HEK293 (cell line): ENCODE measurements at regions not wholly inside any gene's neighbourhood (a gene's known extent, or its start where the extent isn't known, plus 50 kb on each side); places are given as distances from the start of the nearest gene placed in this dataset.

Source experiments
- CTCF ChIA-PET: fragments of 350-600 bp; formaldehyde crosslinking; extraction: SDS; loops from one replicate; lab custom pipeline; 2021; ENCODE audit warnings: antibody characterized with exemption; lab: Yijun Ruan, JAX
- POLR2A ChIA-PET: fragments of 300-600 bp; formaldehyde crosslinking; extraction: SDS; loops from one replicate; lab custom pipeline; 2020; ENCODE audit warnings: antibody characterized with exemption, inconsistent platforms; lab: Yijun Ruan, JAX
- H3K27ac ChIP-seq: fragments of 200-500 bp; sonication (Bioruptor generic); 2 replicates; pipeline ENCODE4 v1.5.1; 2014; ENCODE audit warnings: low read depth, low read length, control low read depth, inconsistent platforms; ENCODE audit errors: extremely low read depth
- H3K36me3 ChIP-seq, 2 experiments: fragments of 200-500 bp in 1 of 2; sonication (Bioruptor generic) in 1 of 2; 1 replicate in 1 of 2; 2 replicates in 1 of 2; pipeline ENCODE4 v1.5.1; 2014 to 2017; ENCODE audit warnings: inconsistent platforms in 2 of 2, low read length in 2 of 2; ENCODE audit not compliant: control insufficient read depth in 2 of 2, insufficient read depth in 1 of 2
- H3K4me1 ChIP-seq: fragments of 200-500 bp; sonication (Bioruptor generic); 2 replicates; pipeline ENCODE4 v1.5.1; 2014; ENCODE audit warnings: mild to moderate bottlenecking, low read length, inconsistent platforms; ENCODE audit not compliant: control insufficient read depth, insufficient read depth
- H3K4me3 ChIP-seq: 2 replicates; pipeline ENCODE4 v1.5.1; 2011; ENCODE audit warnings: low read depth, mild to moderate bottlenecking, control low read depth, low read length, moderate library complexity
- H3K9me3 ChIP-seq: fragments of 200-500 bp; sonication (Bioruptor generic); 2 replicates; pipeline ENCODE4 v1.5.1; 2014; ENCODE audit warnings: low read depth, low read length, inconsistent platforms; ENCODE audit not compliant: control insufficient read depth, insufficient read depth
- BCL11A ChIP-seq: fragments of 450-650 bp; formaldehyde crosslinking; IDR thresholded peaks from 2 replicates; pipeline ENCODE4 v1.5.1; 2016; ENCODE audit warnings: low read depth, missing biosample characterization, missing genetic modification characterization
- EGR2 ChIP-seq: fragments of 450-650 bp; formaldehyde crosslinking; IDR thresholded peaks from 2 replicates; pipeline ENCODE4 v1.5.1; 2016; ENCODE audit warnings: low read depth, missing biosample characterization, missing genetic modification characterization
- KLF17 ChIP-seq: fragments of 450-650 bp; formaldehyde crosslinking; IDR thresholded peaks from 2 replicates; pipeline ENCODE4 v1.5.1; 2016; ENCODE audit warnings: missing biosample characterization, missing genetic modification characterization
- ZFP37 ChIP-seq: fragments of 450-650 bp; formaldehyde crosslinking; IDR thresholded peaks from 2 replicates; pipeline ENCODE4 v1.5.1; 2016; ENCODE audit warnings: missing biosample characterization, missing genetic modification characterization
- ZNF214 ChIP-seq: fragments of 450-650 bp; formaldehyde crosslinking; IDR thresholded peaks from 2 replicates; pipeline ENCODE4 v1.5.1; 2017; ENCODE audit warnings: missing biosample characterization, mild to moderate bottlenecking, missing genetic modification characterization, borderline replicate concordance
- ZNF221 ChIP-seq: fragments of 450-650 bp; formaldehyde crosslinking; IDR thresholded peaks from 2 replicates; pipeline ENCODE4 v1.5.1; 2017; ENCODE audit warnings: missing biosample characterization, missing genetic modification characterization, borderline replicate concordance
- ZNF223 ChIP-seq: fragments of 450-650 bp; formaldehyde crosslinking; IDR thresholded peaks from 2 replicates; pipeline ENCODE4 v1.5.1; 2016; ENCODE audit warnings: missing biosample characterization, missing genetic modification characterization
- ZNF311 ChIP-seq: fragments of 450-650 bp; formaldehyde crosslinking; IDR thresholded peaks from 2 replicates; pipeline ENCODE4 v1.5.1; 2017; ENCODE audit warnings: missing biosample characterization, missing genetic modification characterization, borderline replicate concordance
- ZNF433 ChIP-seq: fragments of 450-650 bp; formaldehyde crosslinking; IDR thresholded peaks from 2 replicates; pipeline ENCODE4 v1.5.1; 2016; ENCODE audit warnings: missing biosample characterization, missing genetic modification characterization, low read depth
- ZNF621 ChIP-seq: fragments of 450-650 bp; formaldehyde crosslinking; IDR thresholded peaks from 2 replicates; pipeline ENCODE4 v1.5.1; 2017; ENCODE audit warnings: missing biosample characterization, missing genetic modification characterization
- ZNF658 ChIP-seq: fragments of 450-650 bp; formaldehyde crosslinking; IDR thresholded peaks from 2 replicates; pipeline ENCODE4; 2016; ENCODE audit warnings: missing biosample characterization, missing genetic modification characterization
- ZNF664 ChIP-seq: fragments of 450-650 bp; formaldehyde crosslinking; IDR thresholded peaks from 2 replicates; pipeline ENCODE4 v1.5.1; 2016; ENCODE audit warnings: missing biosample characterization, missing genetic modification characterization
- ZNF704 ChIP-seq: fragments of 450-650 bp; formaldehyde crosslinking; IDR thresholded peaks from 2 replicates; pipeline ENCODE4 v1.5.1; 2016; ENCODE audit warnings: missing biosample characterization, missing genetic modification characterization
- ZNF707 ChIP-seq: fragments of 450-650 bp; formaldehyde crosslinking; IDR thresholded peaks from 2 replicates; pipeline ENCODE4 v1.5.1; 2016; ENCODE audit warnings: missing biosample characterization, missing genetic modification characterization
- ZXDB ChIP-seq: fragments of 450-650 bp; formaldehyde crosslinking; IDR thresholded peaks from 2 replicates; pipeline ENCODE4 v1.5.1; 2016; ENCODE audit warnings: missing biosample characterization, missing genetic modification characterization
- TF ChIP-seq, protein P1 (sequence below): fragments of 450-650 bp; formaldehyde crosslinking; IDR thresholded peaks from 2 replicates; pipeline ENCODE4 v1.5.1; 2016; ENCODE audit warnings: missing biosample characterization, missing genetic modification characterization
- TF ChIP-seq, protein P2 (sequence below): fragments of 450-650 bp; formaldehyde crosslinking; IDR thresholded peaks from 2 replicates; pipeline ENCODE4 v1.5.1; 2017; ENCODE audit warnings: missing biosample characterization, missing genetic modification characterization
- TF ChIP-seq, protein P3 (sequence below): fragments of 450-650 bp; formaldehyde crosslinking; conservative IDR thresholded peaks from 2 replicates; pipeline ENCODE4 v1.5.1; 2016; ENCODE audit warnings: low read depth, missing biosample characterization, missing genetic modification characterization

DNA sequence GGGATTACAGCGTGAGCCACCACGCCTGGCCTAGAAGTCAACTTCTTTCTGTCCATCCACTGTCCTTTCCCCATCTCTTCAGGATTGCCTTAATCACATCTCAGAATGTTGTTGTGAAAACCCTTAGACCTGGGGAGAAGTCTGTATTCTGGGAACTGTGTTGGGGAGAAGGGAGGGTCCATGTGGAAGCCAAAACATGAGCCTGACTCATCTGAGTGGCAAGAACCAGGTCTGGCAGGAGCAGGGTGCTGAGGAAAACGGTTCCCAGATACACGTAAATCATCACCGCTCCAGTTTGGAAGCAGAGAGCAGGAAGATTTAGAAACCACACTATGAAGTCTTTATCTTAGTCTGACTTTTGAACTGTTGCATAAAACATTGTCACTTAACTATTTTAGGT lies 245.6 kb upstream of the RGS6 start:
- TF ChIP-seq, protein P1, sequence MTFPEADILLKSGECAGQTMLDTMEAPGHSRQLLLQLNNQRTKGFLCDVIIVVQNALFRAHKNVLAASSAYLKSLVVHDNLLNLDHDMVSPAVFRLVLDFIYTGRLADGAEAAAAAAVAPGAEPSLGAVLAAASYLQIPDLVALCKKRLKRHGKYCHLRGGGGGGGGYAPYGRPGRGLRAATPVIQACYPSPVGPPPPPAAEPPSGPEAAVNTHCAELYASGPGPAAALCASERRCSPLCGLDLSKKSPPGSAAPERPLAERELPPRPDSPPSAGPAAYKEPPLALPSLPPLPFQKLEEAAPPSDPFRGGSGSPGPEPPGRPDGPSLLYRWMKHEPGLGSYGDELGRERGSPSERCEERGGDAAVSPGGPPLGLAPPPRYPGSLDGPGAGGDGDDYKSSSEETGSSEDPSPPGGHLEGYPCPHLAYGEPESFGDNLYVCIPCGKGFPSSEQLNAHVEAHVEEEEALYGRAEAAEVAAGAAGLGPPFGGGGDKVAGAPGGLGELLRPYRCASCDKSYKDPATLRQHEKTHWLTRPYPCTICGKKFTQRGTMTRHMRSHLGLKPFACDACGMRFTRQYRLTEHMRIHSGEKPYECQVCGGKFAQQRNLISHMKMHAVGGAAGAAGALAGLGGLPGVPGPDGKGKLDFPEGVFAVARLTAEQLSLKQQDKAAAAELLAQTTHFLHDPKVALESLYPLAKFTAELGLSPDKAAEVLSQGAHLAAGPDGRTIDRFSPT (tag by site-specific recombination): no peak
- TF ChIP-seq BCL11A (tag by site-specific recombination) (no peak), ZNF214 (tag by site-specific recombination) (no peak), KLF17 (tag by site-specific recombination) (no peak), ZNF221 (tag by site-specific recombination) (no peak), ZNF311 (tag by site-specific recombination) (no peak), ZNF621 (tag by site-specific recombination) (no peak), ZNF433 (no peak), ZNF704 (no peak), ZFP37 (tag by site-specific recombination) (no peak), ZNF658 (no peak), ZNF223 (tag by site-specific recombination) (no peak), ZNF707 (no peak), ZNF664 (tag by site-specific recombination) (no peak), ZXDB (tag by site-specific recombination) (no peak), EGR2 (no peak)
- TF ChIP-seq, protein P2, sequence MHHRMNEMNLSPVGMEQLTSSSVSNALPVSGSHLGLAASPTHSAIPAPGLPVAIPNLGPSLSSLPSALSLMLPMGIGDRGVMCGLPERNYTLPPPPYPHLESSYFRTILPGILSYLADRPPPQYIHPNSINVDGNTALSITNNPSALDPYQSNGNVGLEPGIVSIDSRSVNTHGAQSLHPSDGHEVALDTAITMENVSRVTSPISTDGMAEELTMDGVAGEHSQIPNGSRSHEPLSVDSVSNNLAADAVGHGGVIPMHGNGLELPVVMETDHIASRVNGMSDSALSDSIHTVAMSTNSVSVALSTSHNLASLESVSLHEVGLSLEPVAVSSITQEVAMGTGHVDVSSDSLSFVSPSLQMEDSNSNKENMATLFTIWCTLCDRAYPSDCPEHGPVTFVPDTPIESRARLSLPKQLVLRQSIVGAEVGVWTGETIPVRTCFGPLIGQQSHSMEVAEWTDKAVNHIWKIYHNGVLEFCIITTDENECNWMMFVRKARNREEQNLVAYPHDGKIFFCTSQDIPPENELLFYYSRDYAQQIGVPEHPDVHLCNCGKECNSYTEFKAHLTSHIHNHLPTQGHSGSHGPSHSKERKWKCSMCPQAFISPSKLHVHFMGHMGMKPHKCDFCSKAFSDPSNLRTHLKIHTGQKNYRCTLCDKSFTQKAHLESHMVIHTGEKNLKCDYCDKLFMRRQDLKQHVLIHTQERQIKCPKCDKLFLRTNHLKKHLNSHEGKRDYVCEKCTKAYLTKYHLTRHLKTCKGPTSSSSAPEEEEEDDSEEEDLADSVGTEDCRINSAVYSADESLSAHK (tag by site-specific recombination): no peak
- TF ChIP-seq, protein P3, sequence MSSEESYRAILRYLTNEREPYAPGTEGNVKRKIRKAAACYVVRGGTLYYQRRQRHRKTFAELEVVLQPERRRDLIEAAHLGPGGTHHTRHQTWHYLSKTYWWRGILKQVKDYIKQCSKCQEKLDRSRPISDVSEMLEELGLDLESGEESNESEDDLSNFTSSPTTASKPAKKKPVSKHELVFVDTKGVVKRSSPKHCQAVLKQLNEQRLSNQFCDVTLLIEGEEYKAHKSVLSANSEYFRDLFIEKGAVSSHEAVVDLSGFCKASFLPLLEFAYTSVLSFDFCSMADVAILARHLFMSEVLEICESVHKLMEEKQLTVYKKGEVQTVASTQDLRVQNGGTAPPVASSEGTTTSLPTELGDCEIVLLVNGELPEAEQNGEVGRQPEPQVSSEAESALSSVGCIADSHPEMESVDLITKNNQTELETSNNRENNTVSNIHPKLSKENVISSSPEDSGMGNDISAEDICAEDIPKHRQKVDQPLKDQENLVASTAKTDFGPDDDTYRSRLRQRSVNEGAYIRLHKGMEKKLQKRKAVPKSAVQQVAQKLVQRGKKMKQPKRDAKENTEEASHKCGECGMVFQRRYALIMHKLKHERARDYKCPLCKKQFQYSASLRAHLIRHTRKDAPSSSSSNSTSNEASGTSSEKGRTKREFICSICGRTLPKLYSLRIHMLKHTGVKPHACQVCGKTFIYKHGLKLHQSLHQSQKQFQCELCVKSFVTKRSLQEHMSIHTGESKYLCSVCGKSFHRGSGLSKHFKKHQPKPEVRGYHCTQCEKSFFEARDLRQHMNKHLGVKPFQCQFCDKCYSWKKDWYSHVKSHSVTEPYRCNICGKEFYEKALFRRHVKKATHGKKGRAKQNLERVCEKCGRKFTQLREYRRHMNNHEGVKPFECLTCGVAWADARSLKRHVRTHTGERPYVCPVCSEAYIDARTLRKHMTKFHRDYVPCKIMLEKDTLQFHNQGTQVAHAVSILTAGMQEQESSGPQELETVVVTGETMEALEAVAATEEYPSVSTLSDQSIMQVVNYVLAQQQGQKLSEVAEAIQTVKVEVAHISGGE: no peak
- no peak overlapping the region for H3K27ac ChIP-seq

More for the DNA sequence above, 245.6 kb upstream of the RGS6 start:
- POLR2A ChIA-PET: no interaction called here
- Histone ChIP-seq H3K9me3 (no peaks in the 10 kb centered on the region), H3K36me3 (peaks cover 6 to 14% of the 10 kb centered on the region in 2 experiments; a peak in 2 of 3 replicates), H3K4me1 (peaks cover 9% of the 10 kb centered on the region; the same call in 1 of the 2 replicates), H3K4me3 (no peak overlapping the region)
- CTCF ChIA-PET: no interaction called here
